PC-9 (cell line): ENCODE measurements at regions not wholly inside any gene's neighbourhood (a gene's known extent, or its start where the extent isn't known, plus 50 kb on each side); places are given as distances from the start of the nearest gene placed in this dataset.

ENCODE experiments used
- BruUV-seq: library from RNA; stranded (reverse); fragments of 400-500 nt; replicated peaks from 2 replicates; lab custom pipeline; 2021; lab: Mats Ljungman, UMichigan
- CTCF ChIA-PET: fragments of 300-600 bp; sonication (Branson Sonifier 250); formaldehyde crosslinking; loops from one replicate; lab custom pipeline; 2022; ENCODE audit warnings: antibody characterized with exemption; lab: Charles Lee
- POLR2A ChIA-PET: fragments of 300-600 bp; sonication (Branson Sonifier 250); formaldehyde crosslinking; loops from one replicate; lab custom pipeline; 2022; ENCODE audit warnings: antibody characterized with exemption; ENCODE audit not compliant: unreplicated experiment; lab: Charles Lee
- DNase-seq, 2 experiments: peaks; one replicate each; pipeline versions ENCODE4 v3.0.0 to v3.0.0-alpha.2; 2015 to 2022; ENCODE audit warnings: mixed read lengths in 1 of 2
- H2AFZ ChIP-seq: fragments of 200-600 bp; sonication (generic); 2 replicates; pipeline ENCODE4 v1.8.1; 2017; ENCODE audit warnings: antibody characterized with exemption
- H3F3A ChIP-seq: fragments of 200-600 bp; sonication (generic); 2 replicates; pipeline ENCODE4 v1.8.1; 2017; ENCODE audit warnings: antibody characterized with exemption, mild to moderate bottlenecking, low read depth; ENCODE audit not compliant: insufficient read depth
- H3K27ac ChIP-seq: fragments of 200-600 bp; sonication (generic); 2 replicates; pipeline ENCODE4 v1.6.1; 2016; ENCODE audit warnings: mixed run types
- H3K27me3 ChIP-seq: fragments of 200-600 bp; sonication (generic); 2 replicates; pipeline ENCODE4 v1.6.1; 2016; ENCODE audit warnings: low read depth, mixed run types; ENCODE audit not compliant: insufficient read depth
- H3K36me3 ChIP-seq: fragments of 200-600 bp; sonication (generic); 2 replicates; pipeline ENCODE4 v1.6.1; 2016; ENCODE audit warnings: low read depth, mixed run types
- H3K4me1 ChIP-seq: fragments of 200-600 bp; sonication (generic); replicated peaks from 2 replicates; pipeline ENCODE4 v1.6.1; 2016; ENCODE audit warnings: mixed run types; ENCODE audit not compliant: insufficient read depth
- H3K4me2 ChIP-seq: fragments of 200-600 bp; sonication (generic); 2 replicates; pipeline ENCODE4 v1.6.1; 2017; ENCODE audit warnings: mixed run types
- H3K4me3 ChIP-seq: fragments of 200-600 bp; sonication (generic); 2 replicates; pipeline ENCODE4 v1.6.1; 2016; ENCODE audit warnings: mixed run types
- H3K79me2 ChIP-seq: fragments of 200-600 bp; sonication (generic); 2 replicates; pipeline ENCODE4 v1.6.1; 2017; ENCODE audit warnings: low read depth, mixed run types
- H3K9me2 ChIP-seq: fragments of 200-600 bp; sonication (generic); 2 replicates; pipeline ENCODE4 v1.8.1; 2017; ENCODE audit warnings: mild to moderate bottlenecking; ENCODE audit not compliant: insufficient read depth
- H3K9me3 ChIP-seq: fragments of 200-600 bp; sonication (generic); 2 replicates; pipeline ENCODE4 v1.8.1; 2016; ENCODE audit warnings: low read depth; ENCODE audit not compliant: insufficient read depth
- H4K20me1 ChIP-seq: fragments of 200-600 bp; sonication (generic); 2 replicates; pipeline ENCODE4 v1.8.1; 2017; ENCODE audit not compliant: insufficient read depth
- EZH2 ChIP-seq: fragments of 200-600 bp; sonication (generic); IDR thresholded peaks from 2 replicates; pipeline ENCODE4 v1.8.0; 2017; ENCODE audit warnings: antibody characterized with exemption, low read depth
- intact Hi-C: fragments of 100-400 bp; cut with micrococcal nuclease; formaldehyde crosslinking; loops from one replicate; pipeline ENCODE4 v1.10.0; 2022; ENCODE audit not compliant: unreplicated experiment
- TF ChIP-seq, protein P1 (sequence below): fragments of 200-600 bp; sonication (generic); conservative IDR thresholded peaks from 2 replicates; pipeline ENCODE4 v1.6.1; 2017; ENCODE audit warnings: mixed run types, antibody characterized with exemption, mild to moderate bottlenecking, moderate library complexity

- TF ChIP-seq EZH2 = no peak
- TF ChIP-seq, protein P1, sequence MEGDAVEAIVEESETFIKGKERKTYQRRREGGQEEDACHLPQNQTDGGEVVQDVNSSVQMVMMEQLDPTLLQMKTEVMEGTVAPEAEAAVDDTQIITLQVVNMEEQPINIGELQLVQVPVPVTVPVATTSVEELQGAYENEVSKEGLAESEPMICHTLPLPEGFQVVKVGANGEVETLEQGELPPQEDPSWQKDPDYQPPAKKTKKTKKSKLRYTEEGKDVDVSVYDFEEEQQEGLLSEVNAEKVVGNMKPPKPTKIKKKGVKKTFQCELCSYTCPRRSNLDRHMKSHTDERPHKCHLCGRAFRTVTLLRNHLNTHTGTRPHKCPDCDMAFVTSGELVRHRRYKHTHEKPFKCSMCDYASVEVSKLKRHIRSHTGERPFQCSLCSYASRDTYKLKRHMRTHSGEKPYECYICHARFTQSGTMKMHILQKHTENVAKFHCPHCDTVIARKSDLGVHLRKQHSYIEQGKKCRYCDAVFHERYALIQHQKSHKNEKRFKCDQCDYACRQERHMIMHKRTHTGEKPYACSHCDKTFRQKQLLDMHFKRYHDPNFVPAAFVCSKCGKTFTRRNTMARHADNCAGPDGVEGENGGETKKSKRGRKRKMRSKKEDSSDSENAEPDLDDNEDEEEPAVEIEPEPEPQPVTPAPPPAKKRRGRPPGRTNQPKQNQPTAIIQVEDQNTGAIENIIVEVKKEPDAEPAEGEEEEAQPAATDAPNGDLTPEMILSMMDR = no peak
- H4K20me1 ChIP-seq = no peaks in the 10 kb centered on the region
- H3K27ac ChIP-seq = no peak overlapping the region
- no peaks in the 10 kb centered on the region for H3K4me1 ChIP-seq
- DNase-seq = no peak
- no peaks in the 10 kb centered on the region for H3K36me3 ChIP-seq
- H3K79me2 ChIP-seq = no peaks in the 10 kb centered on the region
- CTCF ChIA-PET = no interaction called here
- no TSS peak for BruUV-seq
- intact Hi-C loops = no loop called here
- no peak overlapping the region for H2AFZ ChIP-seq
- POLR2A ChIA-PET = no interaction called here
- H3K4me2 ChIP-seq = no peak overlapping the region
- peaks cover 13% of the 10 kb centered on the region; the same call in 1 of the 2 replicates for H3K27me3 ChIP-seq
- H3K9me2 ChIP-seq = no peaks in the 10 kb centered on the region
- H3K9me3 ChIP-seq = no peaks in the 10 kb centered on the region
- H3K4me3 ChIP-seq = no peak overlapping the region
- H3F3A ChIP-seq = no peaks in the 10 kb centered on the region
Observed at GRCh38 chr5:110021251-110021650, 331.5 kb downstream of the MAN2A1 start.

- H3K9me2 ChIP-seq = no peaks in the 10 kb centered on the region
- BruUV-seq = no TSS peak
- H3K79me2 ChIP-seq = no peaks in the 10 kb centered on the region
- H3K27ac ChIP-seq = no peak overlapping the region
- intact Hi-C loops = no loop called here
- no peak overlapping the region for H3K4me2 ChIP-seq
- CTCF ChIA-PET = no interaction called here
- no peaks in the 10 kb centered on the region for H3K9me3 ChIP-seq
- no peaks in the 10 kb centered on the region for H4K20me1 ChIP-seq
- H2AFZ ChIP-seq = no peak overlapping the region
- no peaks in the 10 kb centered on the region for H3F3A ChIP-seq
- H3K4me1 ChIP-seq = no peaks in the 10 kb centered on the region
- peaks cover 13% of the 10 kb centered on the region; the same call in 1 of the 2 replicates for H3K27me3 ChIP-seq
- H3K36me3 ChIP-seq = no peaks in the 10 kb centered on the region
- POLR2A ChIA-PET = no interaction called here
- TF ChIP-seq EZH2 = no peak
- TF ChIP-seq, protein P1 = no peak
- H3K4me3 ChIP-seq = no peak overlapping the region
- no peak for DNase-seq
Observed at GRCh38 chr5:110025160-110025559, 335.4 kb downstream of the MAN2A1 start.

DNA sequence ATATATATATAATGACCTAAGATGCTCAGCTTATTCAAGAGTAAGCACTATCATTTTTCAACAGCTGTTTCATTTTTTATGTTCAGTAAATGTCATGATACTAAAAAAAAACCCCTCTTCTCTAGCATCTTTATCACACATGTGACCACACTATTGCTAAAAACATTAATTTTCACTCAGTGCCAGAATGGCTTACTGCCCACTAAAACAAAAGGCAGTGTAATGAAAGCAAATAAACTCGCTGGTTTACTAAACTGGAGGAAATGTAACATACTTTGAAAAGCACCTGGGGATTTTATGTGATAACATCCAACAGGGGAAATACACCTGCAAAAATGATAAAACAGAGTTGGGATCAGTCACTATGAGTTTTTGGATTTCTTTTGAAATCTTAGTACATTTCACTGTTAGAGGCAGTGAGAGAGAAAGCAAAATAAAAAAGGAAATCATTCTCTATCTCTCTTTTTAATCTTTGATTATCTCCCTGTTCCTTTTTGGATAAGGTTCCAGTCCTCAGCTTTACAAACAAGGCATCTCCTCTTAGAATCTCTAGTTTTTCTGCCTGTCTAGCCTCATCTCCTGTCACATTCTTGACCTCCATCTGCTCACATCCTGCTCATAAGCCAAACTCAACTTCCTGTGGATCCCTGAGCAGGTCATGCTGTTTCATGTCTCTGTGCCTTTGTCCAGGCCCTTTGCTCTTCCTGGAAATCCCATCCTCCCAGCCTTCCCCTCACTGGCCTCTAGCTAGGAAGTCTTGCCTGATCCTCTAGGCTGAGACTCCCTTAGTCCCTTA is 338.0 kb downstream of the MAN2A1 start:
- intact Hi-C loops = no loop called here
- CTCF ChIA-PET = no interaction called here
- no peak overlapping the region for H3K27ac ChIP-seq

More for the DNA sequence above, 338.0 kb downstream of the MAN2A1 start:
- no peaks in the 10 kb centered on the region for H3K36me3 ChIP-seq
- BruUV-seq = no TSS peak
- no peaks in the 10 kb centered on the region for H3F3A ChIP-seq
- no peak overlapping the region for H3K4me3 ChIP-seq
- POLR2A ChIA-PET = no interaction called here
- no peaks in the 10 kb centered on the region for H4K20me1 ChIP-seq
- H3K4me2 ChIP-seq = no peak overlapping the region
- no peak for DNase-seq
- H3K27me3 ChIP-seq = no peaks in the 10 kb centered on the region
- no peaks in the 10 kb centered on the region for H3K4me1 ChIP-seq
- no peaks in the 10 kb centered on the region for H3K9me2 ChIP-seq
- H2AFZ ChIP-seq = no peak overlapping the region
- no peaks in the 10 kb centered on the region for H3K9me3 ChIP-seq
- no peaks in the 10 kb centered on the region for H3K79me2 ChIP-seq
- no peak for TF ChIP-seq EZH2
- TF ChIP-seq, protein P1 = no peak
